ENCODE measurements at regions not wholly inside any gene's neighbourhood (a gene's known extent, or its start where the extent isn't known, plus 50 kb on each side); places are given as distances from the start of the nearest gene placed in this dataset.
A peak's percentile ranks its signal among the peaks of the same experiment; 100 is the strongest.
"Not testable (repeated sequence)": the region's sequence is repeated elsewhere in the genome, so short reads cannot be mapped to it uniquely, and the experiment has no call there.

GRCh38 chr7:65251851-65252620 lies 121.6 kb upstream of the ZNF92 start:
- DNase-seq = no peak

GRCh38 chr7:65250697-65251395 lies 122.8 kb upstream of the ZNF92 start:
- no peak for DNase-seq

- no peak for DNase-seq
Observed at GRCh38 chr7:65250216-65250615, 123.4 kb upstream of the ZNF92 start.

- no peak for DNase-seq
Observed at GRCh38 chr7:65247491-65247890, 126.2 kb upstream of the ZNF92 start.

GRCh38 chr7:65239707-65240352 lies 133.8 kb upstream of the ZNF92 start:
- DNase-seq = no peak

GRCh38 chr7:65239324-65239706 lies 134.3 kb upstream of the ZNF92 start:
- no peak for DNase-seq

GRCh38 chr7:65238785-65239184 lies 134.9 kb upstream of the ZNF92 start:
- DNase-seq = no peak

GRCh38 chr7:65235586-65235985 lies 138.1 kb upstream of the ZNF92 start:
- no peak for DNase-seq

GRCh38 chr7:65233409-65234034 lies 140.1 kb upstream of the ZNF92 start:
- DNase-seq = peak; percentile 13

GRCh38 chr7:65230231-65230630 lies 143.4 kb upstream of the ZNF92 start:
- DNase-seq = no peak

- no peak for DNase-seq
Observed at GRCh38 chr7:65225422-65226006, 148.1 kb upstream of the ZNF92 start.

- DNase-seq = no peak
Observed at GRCh38 chr7:65222655-65223054, 151.0 kb upstream of the ZNF92 start.

GRCh38 chr7:65221683-65222082 lies 152.0 kb upstream of the ZNF92 start:
- no peak for DNase-seq

- DNase-seq = no peak
Observed at GRCh38 chr7:65219623-65220022, 154.0 kb upstream of the ZNF92 start.

GRCh38 chr7:65216469-65216868 lies 157.2 kb upstream of the ZNF92 start:
- no peak for DNase-seq

- not testable (repeated sequence) for DNase-seq
Observed at GRCh38 chr7:65213260-65213659, 160.4 kb upstream of the ZNF92 start.

GRCh38 chr7:65199221-65199620 lies 174.4 kb upstream of the ZNF92 start:
- not testable (repeated sequence) for DNase-seq

- not testable (repeated sequence) for DNase-seq
Observed at GRCh38 chr7:65193334-65194058, 180.2 kb upstream of the ZNF92 start.

GRCh38 chr7:65177041-65177440 lies 170.6 kb upstream of the ERV3-1 start:
- DNase-seq = peak; percentile 28

- not testable (repeated sequence) for DNase-seq
Observed at GRCh38 chr7:65150105-65150504, 143.6 kb upstream of the ERV3-1 start.

GRCh38 chr7:65146118-65146914 lies 139.8 kb upstream of the ERV3-1 start:
- not testable (repeated sequence) for DNase-seq

All from GF-D8 (cell line).